H1 (cell line): ENCODE measurements at regions not wholly inside any gene's neighbourhood (a gene's known extent, or its start where the extent isn't known, plus 50 kb on each side); places are given as distances from the start of the nearest gene placed in this dataset.
A peak's percentile ranks its signal among the peaks of the same experiment; 100 is the strongest.

Experiments
- CTCF ChIA-PET: fragments of 300-600 bp; sonication (Branson Sonifier 250); formaldehyde crosslinking; loops from one replicate; lab custom pipeline; 2021; ENCODE audit not compliant: partially characterized antibody; lab: Charles Lee
- POLR2A ChIA-PET: fragments of 300-600 bp; sonication (Branson Sonifier 250); formaldehyde crosslinking; loops from one replicate; lab custom pipeline; 2021; ENCODE audit warnings: inconsistent platforms; ENCODE audit not compliant: partially characterized antibody; lab: Charles Lee
- DNase-seq, 2 experiments: peaks; one replicate each; pipeline versions ENCODE4 v3.0.0 to v3.0.0-alpha.2; 2010 to 2022; ENCODE audit warnings: low spot score in 2 of 2, low read depth in 1 of 2, mixed read lengths in 1 of 2
- FAIRE-seq: peaks from 2 replicates; lab custom pipeline; 2011; peaks lifted over from hg19 to GRCh38; lab: Jason Lieb, UNC
- H2AFZ ChIP-seq: 2 replicates; pipeline ENCODE4 v1.8.1; 2012; ENCODE audit warnings: low read length, inconsistent platforms
- H2AK5ac ChIP-seq: 2 replicates; pipeline ENCODE4 v1.6.1; 2013; ENCODE audit warnings: low read depth, low read length
- H2BK120ac ChIP-seq: replicated peaks from 2 replicates; pipeline ENCODE3; 2013; ENCODE audit warnings: low read depth, low read length, inconsistent platforms
- H2BK12ac ChIP-seq: 2 replicates; pipeline ENCODE4 v1.6.1; 2013; ENCODE audit warnings: low read depth, low read length
- H2BK15ac ChIP-seq: 2 replicates; pipeline ENCODE4 v1.6.1; 2013; ENCODE audit warnings: low read length
- H2BK20ac ChIP-seq: 2 replicates; pipeline ENCODE4 v1.6.1; 2013; ENCODE audit warnings: low read length
- H2BK5ac ChIP-seq: 2 replicates; pipeline ENCODE4 v1.6.1; 2013; ENCODE audit warnings: low read depth, low read length
- H3K14ac ChIP-seq: 2 replicates; pipeline ENCODE4 v1.6.1; 2013; ENCODE audit warnings: inconsistent platforms; ENCODE audit not compliant: insufficient read length
- H3K18ac ChIP-seq: 2 replicates; pipeline ENCODE4 v1.6.1; 2013; ENCODE audit warnings: low read length; ENCODE audit errors: extremely low read depth
- H3K23ac ChIP-seq: 2 replicates; pipeline ENCODE4 v1.6.1; 2013; ENCODE audit warnings: inconsistent platforms; ENCODE audit not compliant: insufficient read length
- H3K23me2 ChIP-seq: 2 replicates; pipeline ENCODE4 v1.6.1; 2013; ENCODE audit warnings: low read depth, low read length
- H3K27ac ChIP-seq: 2 replicates; pipeline ENCODE4 v1.6.1; 2011; ENCODE audit warnings: low read depth, low read length, inconsistent platforms
- H3K27me3 ChIP-seq, 4 experiments: replicated peaks in 1 of 4; 1 replicate in 1 of 4; 2 replicates in 3 of 4; pipeline versions ENCODE4 v1.6.1 to v1.8.1; 2011 to 2013; ENCODE audit warnings: low read length in 3 of 4, mild to moderate bottlenecking in 3 of 4, inconsistent platforms in 2 of 4, mixed read lengths in 2 of 4, moderate library complexity in 1 of 4; ENCODE audit not compliant: control insufficient read depth in 3 of 4, insufficient read depth in 3 of 4; ENCODE audit errors: extremely low read depth in 1 of 4
- H3K36me3 ChIP-seq, 4 experiments: 2 replicates each; pipeline versions ENCODE4 v1.6.1 to v1.8.1; 2011 to 2013; ENCODE audit warnings: mild to moderate bottlenecking in 4 of 4, low read length in 3 of 4, moderate library complexity in 2 of 4, control low read depth in 1 of 4, inconsistent platforms in 1 of 4; ENCODE audit not compliant: insufficient read depth in 4 of 4, control insufficient read depth in 2 of 4
- H3K4ac ChIP-seq: replicated peaks from 2 replicates; pipeline ENCODE3; 2013; ENCODE audit warnings: low read length, low read depth, mixed read lengths, inconsistent platforms; ENCODE audit not compliant: insufficient read length
- H3K4me1 ChIP-seq, 4 experiments: replicated peaks in 1 of 4; 1 replicate in 1 of 4; 2 replicates in 3 of 4; pipeline versions ENCODE4 v1.6.1 to v1.8.1; 2011 to 2013; ENCODE audit warnings: low read length in 3 of 4, inconsistent platforms in 2 of 4, mixed read lengths in 1 of 4; ENCODE audit not compliant: insufficient read depth in 4 of 4, control insufficient read depth in 3 of 4
- H3K4me2 ChIP-seq, 2 experiments: 2 replicates each; pipeline versions ENCODE4 v1.6.1 to v1.8.1; 2011 to 2013; ENCODE audit warnings: low read depth in 2 of 2, low read length in 2 of 2, control low read depth in 1 of 2, inconsistent platforms in 1 of 2, mild to moderate bottlenecking in 1 of 2; ENCODE audit not compliant: insufficient read depth in 1 of 2
- H3K4me3 ChIP-seq, 4 experiments: fragments of 200-600, 300-600 bp in 1 of 4; sonication (generic), shearing (Covaris generic), sonication (Bioruptor Twin) in 1 of 4; 2 replicates each; pipeline versions ENCODE4 v1.5.1 to v1.8.1; 2011 to 2016; ENCODE audit warnings: low read length in 4 of 4, low read depth in 3 of 4, control low read depth in 2 of 4, inconsistent platforms in 2 of 4, mild to moderate bottlenecking in 2 of 4, mixed read lengths in 1 of 4, moderate library complexity in 1 of 4; ENCODE audit not compliant: insufficient read depth in 2 of 4; ENCODE audit errors: extremely low read depth in 1 of 4
- H3K56ac ChIP-seq: replicated peaks from 2 replicates; pipeline ENCODE3; 2013; ENCODE audit warnings: low read depth, mild to moderate bottlenecking, mixed read lengths, low read length, inconsistent platforms; ENCODE audit not compliant: insufficient read length
- H3K79me1 ChIP-seq: 2 replicates; pipeline ENCODE4 v1.6.1; 2013; ENCODE audit warnings: low read depth, low read length, control low read depth
- H3K79me2 ChIP-seq, 2 experiments: 2 replicates each; pipeline versions ENCODE4 v1.6.1 to v1.8.1; 2012 to 2013; ENCODE audit warnings: low read length in 2 of 2, mild to moderate bottlenecking in 2 of 2, inconsistent platforms in 1 of 2; ENCODE audit not compliant: insufficient read depth in 2 of 2, control insufficient read depth in 1 of 2
- H3K9ac ChIP-seq, 4 experiments: replicated peaks in 1 of 4; 1 replicate in 1 of 4; 2 replicates in 3 of 4; pipeline versions ENCODE4 v1.6.1 to v1.8.1; 2011 to 2013; ENCODE audit warnings: low read depth in 3 of 4, low read length in 3 of 4, control low read depth in 2 of 4, mild to moderate bottlenecking in 2 of 4, moderate library complexity in 2 of 4, inconsistent platforms in 1 of 4; ENCODE audit errors: extremely low read depth in 1 of 4
- H3K9me3 ChIP-seq, 2 experiments: 2 replicates each; pipeline versions ENCODE4 v1.6.1 to v1.8.1; 2012 to 2013; ENCODE audit warnings: mild to moderate bottlenecking in 2 of 2, moderate library complexity in 2 of 2, control low read depth in 1 of 2, inconsistent platforms in 1 of 2, low read depth in 1 of 2, low read length in 1 of 2, mixed read lengths in 1 of 2; ENCODE audit not compliant: insufficient read depth in 2 of 2
- H4K20me1 ChIP-seq, 2 experiments: replicated peaks in 1 of 2; 2 replicates each; pipeline versions ENCODE3 to v1.8.1; 2011 to 2013; ENCODE audit warnings: inconsistent platforms in 2 of 2, low read length in 2 of 2, mild to moderate bottlenecking in 1 of 2; ENCODE audit not compliant: insufficient read depth in 2 of 2, control insufficient read depth in 1 of 2
- H4K5ac ChIP-seq: 2 replicates; pipeline ENCODE4 v1.6.1; 2013; ENCODE audit warnings: low read length, low read depth, mixed read lengths, inconsistent platforms; ENCODE audit not compliant: insufficient read length
- H4K8ac ChIP-seq: 2 replicates; pipeline ENCODE4 v1.8.0; 2013; ENCODE audit warnings: mild to moderate bottlenecking, moderate library complexity, low read length, inconsistent platforms; ENCODE audit not compliant: insufficient read depth; ENCODE audit errors: extremely low read depth
- H4K91ac ChIP-seq: replicated peaks from 2 replicates; pipeline ENCODE3; 2013; ENCODE audit warnings: low read length, mixed read lengths, inconsistent platforms; ENCODE audit not compliant: insufficient read length
- BACH1 ChIP-seq: IDR thresholded peaks from 2 replicates; pipeline ENCODE4 v1.6.1; 2012; ENCODE audit warnings: low read length, improper control_type of control experiment
- CEBPB ChIP-seq: IDR thresholded peaks from 2 replicates; pipeline ENCODE4 v1.6.1; 2012; ENCODE audit warnings: low read depth, low read length
- CREB1 ChIP-seq: IDR thresholded peaks from 2 replicates; pipeline ENCODE4 v1.6.1; 2012; ENCODE audit warnings: inconsistent platforms
- CTCF ChIP-seq, 3 experiments: IDR thresholded peaks; 1 replicate in 2 of 3; 2 replicates in 1 of 3; pipeline versions ENCODE4 v1.5.1 to v1.6.1; 2011; ENCODE audit warnings: low read length in 3 of 3, mild to moderate bottlenecking in 3 of 3, inconsistent platforms in 2 of 3, low read depth in 1 of 3, moderate library complexity in 1 of 3; ENCODE audit not compliant: insufficient read depth in 1 of 3; ENCODE audit errors: control extremely low read depth in 1 of 3
- KDM4A ChIP-seq: IDR thresholded peaks from one replicate; pipeline ENCODE4 v1.7.1; 2012; ENCODE audit warnings: low read depth, mild to moderate bottlenecking, moderate library complexity, low read length, inconsistent platforms; ENCODE audit not compliant: severe bottlenecking
- MAX ChIP-seq: IDR thresholded peaks from 2 replicates; pipeline ENCODE4 v1.6.1; 2012; ENCODE audit warnings: inconsistent platforms
- NRF1 ChIP-seq: IDR thresholded peaks from 2 replicates; pipeline ENCODE4 v1.6.1; 2011; ENCODE audit warnings: mild to moderate bottlenecking, low read depth, low read length, improper control_type of control experiment
- PHF8 ChIP-seq: fragments of 200-600 bp; sonication (generic); conservative IDR thresholded peaks from 2 replicates; pipeline ENCODE4 v1.7.1; 2012; ENCODE audit warnings: low read depth, mild to moderate bottlenecking, inconsistent platforms, low read length, moderate library complexity
- POU5F1 ChIP-seq: IDR thresholded peaks from 2 replicates; pipeline ENCODE4 v1.6.1; 2011; ENCODE audit warnings: low read depth, mild to moderate bottlenecking, low read length, moderate library complexity
- RBBP5 ChIP-seq: IDR thresholded peaks from 2 replicates; pipeline ENCODE4 v1.7.1; 2012; ENCODE audit warnings: low read depth, mild to moderate bottlenecking, inconsistent platforms, low read length, moderate library complexity, borderline replicate concordance
- RXRA ChIP-seq: IDR thresholded peaks from 2 replicates; pipeline ENCODE4 v1.6.1; 2011; ENCODE audit warnings: low read depth, mild to moderate bottlenecking, low read length, moderate library complexity; ENCODE audit not compliant: insufficient read depth
- SP2 ChIP-seq: IDR thresholded peaks from 2 replicates; pipeline ENCODE4 v1.6.1; 2012; ENCODE audit warnings: mild to moderate bottlenecking, low read length, inconsistent platforms
- ZNF274 ChIP-seq: IDR thresholded peaks from 2 replicates; pipeline ENCODE4 v1.7.0; 2012; ENCODE audit warnings: low read length, borderline replicate concordance; ENCODE audit errors: extremely low read depth
- WGBS, 2 experiments: shearing (Covaris generic) in 1 of 2; methylation state at CpG; one replicate each; pipeline versions ENCODE4 v1.1.6 to v1.1.7; 2013 to 2015; ENCODE audit warnings: low lambda C conversion rate in 2 of 2, mixed read lengths in 2 of 2, inconsistent platforms in 1 of 2, low coverage in 1 of 2, missing lambda C conversion rate in 1 of 2; ENCODE audit not compliant: insufficient replicate concordance in 2 of 2, insufficient coverage in 1 of 2, insufficient read length in 1 of 2; ENCODE audit errors: extremely low coverage in 1 of 2, missing lambda C conversion rate in 1 of 2; 5-methylcytosine and 5-hydroxymethylcytosine counted together

- H4K5ac ChIP-seq, result no peak overlapping the region
- H3K14ac ChIP-seq, result no peak overlapping the region
- H3K27ac ChIP-seq, result no peak overlapping the region
- H2BK120ac ChIP-seq, result no peak overlapping the region
- no peak overlapping the region for H2BK15ac ChIP-seq
- no peak overlapping the region for H3K18ac ChIP-seq
- no peak overlapping the region for H3K4ac ChIP-seq
- H2BK20ac ChIP-seq, result no peak overlapping the region
- H2AFZ ChIP-seq, result no peak overlapping the region
- H3K4me3 ChIP-seq, result no peak overlapping the region
- H3K36me3 ChIP-seq, result no peaks in the 10 kb centered on the region
- peak; percentile 73 for FAIRE-seq
- H3K4me1 ChIP-seq, result no peaks in the 10 kb centered on the region
- no peaks in the 10 kb centered on the region for H3K27me3 ChIP-seq
- no peak overlapping the region for H3K56ac ChIP-seq
- H4K91ac ChIP-seq, result no peak overlapping the region
- H3K79me2 ChIP-seq, result no peaks in the 10 kb centered on the region
- ChIA-PET POLR2A (no interaction called here), CTCF (interaction anchor here (0.6 to 1.7 kb wide), 15 partner anchors 15 to 244 kb away, joined by 3 to 6 read pairs (median 4); partner anchors contain the start of gene GPR149)
- H3K79me1 ChIP-seq, result no peaks in the 10 kb centered on the region
- no peak overlapping the region for H3K9ac ChIP-seq
- H3K4me2 ChIP-seq, result no peak overlapping the region
- H3K23ac ChIP-seq, result no peak overlapping the region
- H2AK5ac ChIP-seq, result no peak overlapping the region
- no peaks in the 10 kb centered on the region for H3K23me2 ChIP-seq
- no peak overlapping the region for H2BK12ac ChIP-seq
- no peaks in the 10 kb centered on the region for H3K9me3 ChIP-seq
- H4K20me1 ChIP-seq, result no peaks in the 10 kb centered on the region
- H4K8ac ChIP-seq, result no peak overlapping the region
- peak in 1 of 2 experiments; percentile 5 for DNase-seq
- WGBS, 2 experiments, result 65% methylated on average over 1 of the region's 1 CpG; no CpG with 5 or more reads in 1 of the 2 experiments
- H2BK5ac ChIP-seq, result no peak overlapping the region
- TF ChIP-seq BACH1, result no peak
- no peak for TF ChIP-seq KDM4A
- TF ChIP-seq PHF8, result no peak
- no peak for TF ChIP-seq RBBP5
- TF ChIP-seq NRF1, result no peak
- TF ChIP-seq MAX, result no peak
- TF ChIP-seq SP2, result no peak
- no peak for TF ChIP-seq ZNF274
- no peak for TF ChIP-seq POU5F1
- no peak for TF ChIP-seq CREB1
- no peak for TF ChIP-seq RXRA
- TF ChIP-seq CTCF (IDR thresholded peaks at IDR 0.05; ENCODE audit: control extremely low read depth in 1 of 3, insufficient read depth in 1 of 3, low read depth in 1 of 3, low read length in 3 of 3), result peak in 2 of 3 experiments; percentile 72 to 97; a peak in 3 of 4 replicates
- no peak for TF ChIP-seq CEBPB
These were observed 122.3 kb upstream of the GPR149 start for GRCh38 chr3:154552338-154552737.
